HCT116 (cell line): ENCODE measurements at regions not wholly inside any gene's neighbourhood (a gene's known extent, or its start where the extent isn't known, plus 50 kb on each side); places are given as distances from the start of the nearest gene placed in this dataset.

ENCODE experiments used
- ATAC-seq: fragments of 200-7000 bp; cut with Tn5 transposase; 2 replicates; pipeline ENCODE4 v1.9.1; 2020; ENCODE audit warnings: mild to moderate bottlenecking, moderate library complexity
- BruUV-seq: library from RNA; stranded (reverse); fragments of 400-500 nt; replicated peaks from 2 replicates; lab custom pipeline; 2021; lab: Mats Ljungman, UMichigan
- CTCF ChIA-PET: fragments of 300-600 bp; sonication (Branson Sonifier 250); formaldehyde crosslinking; loops from one replicate; lab custom pipeline; 2021; ENCODE audit warnings: antibody characterized with exemption; lab: Charles Lee
- POLR2A ChIA-PET: fragments of 300-600, 350-600 bp; sonication (Branson Sonifier 250); formaldehyde crosslinking; loops from one replicate; lab custom pipeline; 2021; ENCODE audit warnings: antibody characterized with exemption; lab: Charles Lee
- RAD21 ChIA-PET, 2 experiments: fragments of 300-600 bp; sonication (Branson Sonifier 250); formaldehyde crosslinking; loops; one replicate each; lab custom pipeline; 2023; ENCODE audit warnings: low total read pairs in 2 of 2; ENCODE audit not compliant: uncharacterized antibody in 2 of 2, unreplicated experiment in 2 of 2, low non-redundant PET in 1 of 2; lab: Charles Lee
- DNase-seq: peaks from one replicate; pipeline ENCODE4 v3.0.0-alpha.2; 2010; ENCODE audit warnings: low read depth, low spot score
- H2AFZ ChIP-seq: fragments of 200-600 bp; shearing (Covaris generic), sonication (generic); 2 replicates; pipeline ENCODE4 v1.6.1; 2017; ENCODE audit warnings: low read depth, mixed run types, mixed read lengths, antibody characterized with exemption, low read length; ENCODE audit not compliant: poor library complexity, severe bottlenecking
- H3K27ac ChIP-seq: 2 replicates; pipeline ENCODE4 v1.5.1; 2012; ENCODE audit warnings: low read depth, low read length
- H3K27me3 ChIP-seq: fragments of 200-600 bp; sonication (generic); 2 replicates; pipeline ENCODE4 v1.6.1; 2016; ENCODE audit warnings: mixed run types, low read length, mixed read lengths; ENCODE audit not compliant: insufficient read depth
- H3K36me3 ChIP-seq, 2 experiments: fragments of 200-500 bp in 1 of 2; fragments of 200-600 bp in 1 of 2; sonication (Bioruptor generic) in 1 of 2; sonication (generic) in 1 of 2; 2 replicates each; pipeline versions ENCODE4 v1.5.1 to v1.6.1; 2014 to 2016; ENCODE audit warnings: low read length in 2 of 2, inconsistent platforms in 1 of 2, mixed read lengths in 1 of 2, mixed run types in 1 of 2; ENCODE audit not compliant: insufficient read depth in 2 of 2, control insufficient read depth in 1 of 2
- H3K4me1 ChIP-seq, 2 experiments: fragments of 200-600 bp in 1 of 2; sonication (generic) in 1 of 2; 2 replicates each; pipeline versions ENCODE4 v1.5.1 to v1.6.1; 2012 to 2017; ENCODE audit warnings: low read length in 2 of 2, inconsistent platforms in 1 of 2, mild to moderate bottlenecking in 1 of 2, mixed read lengths in 1 of 2, mixed run types in 1 of 2, moderate library complexity in 1 of 2; ENCODE audit not compliant: insufficient read depth in 2 of 2, control insufficient read depth in 1 of 2
- H3K4me2 ChIP-seq: fragments of 200-600 bp; sonication (generic); 2 replicates; pipeline ENCODE4 v1.6.1; 2017; ENCODE audit warnings: mixed run types, low read length, mixed read lengths
- H3K4me3 ChIP-seq, 2 experiments: fragments of 200-600 bp in 1 of 2; sonication (generic) in 1 of 2; replicated peaks in 1 of 2; 2 replicates each; pipeline ENCODE4 v1.5.1; 2011 to 2016; ENCODE audit warnings: low read length in 2 of 2, control low read depth in 1 of 2, low read depth in 1 of 2, mild to moderate bottlenecking in 1 of 2, mixed read lengths in 1 of 2, mixed run types in 1 of 2
- H3K79me2 ChIP-seq: fragments of 200-600 bp; sonication (generic); 2 replicates; pipeline ENCODE4 v1.6.1; 2017; ENCODE audit warnings: mild to moderate bottlenecking, mixed run types, low read length, moderate library complexity, mixed read lengths; ENCODE audit not compliant: insufficient read depth
- H3K9ac ChIP-seq: fragments of 200-600 bp; sonication (generic); 2 replicates; pipeline ENCODE4 v1.6.1; 2016; ENCODE audit warnings: low read length, mixed read lengths
- H3K9me2 ChIP-seq: fragments of 200-600 bp; sonication (generic), shearing (Covaris generic); 2 replicates; pipeline ENCODE4 v1.6.1; 2017; ENCODE audit warnings: mixed run types, mild to moderate bottlenecking, moderate library complexity; ENCODE audit not compliant: insufficient read depth
- H3K9me3 ChIP-seq, 2 experiments: fragments of 200-500 bp in 1 of 2; fragments of 200-600 bp in 1 of 2; sonication (Bioruptor generic) in 1 of 2; sonication (generic) in 1 of 2; 2 replicates each; pipeline ENCODE4 v1.6.1; 2014 to 2017; ENCODE audit warnings: low read length in 2 of 2, mixed read lengths in 2 of 2, inconsistent platforms in 1 of 2, low read depth in 1 of 2, mild to moderate bottlenecking in 1 of 2, mixed run types in 1 of 2, moderate library complexity in 1 of 2; ENCODE audit not compliant: control insufficient read depth in 1 of 2, insufficient read depth in 1 of 2
- H4K20me1 ChIP-seq: fragments of 200-600 bp; sonication (generic), shearing (Covaris generic); 2 replicates; pipeline ENCODE4 v1.6.1; 2017; ENCODE audit warnings: mixed run types, mild to moderate bottlenecking, moderate library complexity; ENCODE audit not compliant: insufficient read depth
- CBX3 ChIP-seq: IDR thresholded peaks from 2 replicates; pipeline ENCODE4 v1.6.1; 2012; ENCODE audit warnings: low read depth
- ELF1 ChIP-seq: IDR thresholded peaks from 2 replicates; pipeline ENCODE4 v1.6.1; 2012; ENCODE audit warnings: low read depth, borderline replicate concordance
- EZH2 ChIP-seq: fragments of 200-600 bp; sonication (generic); IDR thresholded peaks from 2 replicates; pipeline ENCODE4 v1.6.1; 2017; ENCODE audit warnings: antibody characterized with exemption, mixed run types
- EZH2phosphoT487 ChIP-seq: fragments of 200-600 bp; IDR thresholded peaks from 2 replicates; pipeline ENCODE4 v1.6.1; 2018; ENCODE audit warnings: antibody characterized with exemption, borderline replicate concordance
- FOSL1 ChIP-seq: IDR thresholded peaks from 2 replicates; pipeline ENCODE4 v1.6.1; 2012; ENCODE audit warnings: low read depth
- JUND ChIP-seq: IDR thresholded peaks from 2 replicates; pipeline ENCODE4 v1.6.1; 2012
- POLR2A ChIP-seq: IDR thresholded peaks from 2 replicates; pipeline ENCODE4 v1.7.0; 2011; ENCODE audit warnings: borderline replicate concordance; ENCODE audit not compliant: insufficient read depth, insufficient read length; ENCODE audit errors: extremely low read depth
- POLR2AphosphoS5 ChIP-seq: IDR thresholded peaks from 2 replicates; pipeline ENCODE4 v1.6.1; 2011; ENCODE audit warnings: mild to moderate bottlenecking, low read depth, low read length, moderate library complexity
- RAD21 ChIP-seq: IDR thresholded peaks from 2 replicates; pipeline ENCODE4 v1.6.1; 2012; ENCODE audit warnings: low read depth, mild to moderate bottlenecking
- SIN3A ChIP-seq: IDR thresholded peaks from 2 replicates; pipeline ENCODE4 v1.6.1; 2012; ENCODE audit warnings: low read depth
- SP1 ChIP-seq: IDR thresholded peaks from 2 replicates; pipeline ENCODE4 v1.6.1; 2012; ENCODE audit warnings: low read depth
- SRF ChIP-seq: IDR thresholded peaks from 2 replicates; pipeline ENCODE4 v1.6.1; 2012; ENCODE audit warnings: low read depth
- TCF7L2 ChIP-seq: IDR thresholded peaks from 2 replicates; pipeline ENCODE4 v1.7.0; 2011; ENCODE audit warnings: borderline replicate concordance, inconsistent platforms; ENCODE audit not compliant: insufficient read depth, insufficient read length; ENCODE audit errors: extremely low read depth
- ZFX ChIP-seq: fragments of 450-650 bp; IDR thresholded peaks from 2 replicates; pipeline ENCODE4 v1.6.1; 2017
- ZNF274 ChIP-seq: fragments of 200-500 bp; sonication (Bioruptor generic); IDR thresholded peaks from 2 replicates; pipeline ENCODE4 v1.6.1; 2014; ENCODE audit warnings: mild to moderate bottlenecking, low read depth, low read length, inconsistent platforms
- intact Hi-C: fragments of 100-400 bp; cut with micrococcal nuclease; formaldehyde crosslinking; loops from 2 replicates; pipeline ENCODE4 v1.10.0; 2022
- TF ChIP-seq, protein P1 (sequence below): IDR thresholded peaks from 2 replicates; pipeline ENCODE4 v1.6.1; 2012; ENCODE audit warnings: low read depth
- TF ChIP-seq, protein P2 (sequence below), 3 experiments: fragments of 200-600 bp in 1 of 3; sonication (generic) in 1 of 3; IDR thresholded peaks in 2 of 3; conservative IDR thresholded peaks in 1 of 3; 2 replicates each; pipeline ENCODE4 v1.5.1; 2012 to 2017; ENCODE audit warnings: low read depth in 2 of 3, low read length in 2 of 3, antibody characterized with exemption in 1 of 3, borderline replicate concordance in 1 of 3, control low read depth in 1 of 3, mild to moderate bottlenecking in 1 of 3, mixed read lengths in 1 of 3, mixed run types in 1 of 3, moderate library complexity in 1 of 3; ENCODE audit not compliant: insufficient read depth in 1 of 3
- TF ChIP-seq, protein P3 (sequence below): IDR thresholded peaks from 2 replicates; pipeline ENCODE4 v1.6.1; 2012
- TF ChIP-seq, protein P4 (sequence below): IDR thresholded peaks from 2 replicates; pipeline ENCODE4 v1.6.1; 2011; ENCODE audit warnings: mild to moderate bottlenecking, low read length, moderate library complexity; ENCODE audit not compliant: insufficient replicate concordance; ENCODE audit errors: extremely low read depth
- TF ChIP-seq, protein P5 (sequence below): IDR thresholded peaks from 2 replicates; pipeline ENCODE4 v1.6.1; 2012

DNA sequence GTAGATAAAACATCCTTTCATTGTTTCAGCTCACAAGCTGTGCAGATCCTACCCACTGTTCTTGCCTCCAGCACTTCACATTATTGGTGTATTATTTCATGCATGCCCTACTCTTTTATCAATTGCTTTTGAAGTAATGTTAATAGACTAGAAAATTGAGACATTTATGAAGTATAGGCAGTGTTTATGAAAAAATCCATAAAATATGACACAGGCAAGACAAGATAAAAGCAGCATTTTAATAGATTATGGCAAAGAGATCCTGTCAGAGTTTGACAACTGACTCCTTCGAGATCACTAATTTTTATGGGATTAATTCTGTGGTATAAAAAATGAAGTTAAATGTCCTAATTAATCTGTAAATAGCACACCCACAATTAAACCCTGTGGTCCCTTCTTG, 217.2 kb upstream of the NANOGP8 start:
- POLR2A ChIA-PET = no interaction called here

More for the DNA sequence above, 217.2 kb upstream of the NANOGP8 start:
- Histone ChIP-seq H3K4me1 (peaks cover 19 to 28% of the 10 kb centered on the region in 2 experiments), H3K9me2 (no peaks in the 10 kb centered on the region), H3K36me3 (no peaks in the 10 kb centered on the region), H3K4me3 (no peak overlapping the region), H4K20me1 (no peaks in the 10 kb centered on the region), H3K9ac (no peak overlapping the region), H3K4me2 (no peak overlapping the region), H2AFZ (no peak overlapping the region), H3K27me3 (no peaks in the 10 kb centered on the region), H3K79me2 (no peaks in the 10 kb centered on the region), H3K27ac (no peak overlapping the region), H3K9me3 (no peaks in the 10 kb centered on the region)
- DNase-seq (no peak), ATAC-seq (no peak)
- no TSS peak for BruUV-seq
- intact Hi-C loops = no loop called here
- RAD21 ChIA-PET = no interaction called here
- CTCF ChIA-PET = interaction anchor here (1.0 kb wide), 1 partner anchor 14 kb away, joined by 3 read pairs; no protein-coding TSS in a partner anchor
- TF ChIP-seq TCF7L2 (no peak), JUND (no peak), ZNF274 (no peak), EZH2phosphoT487 (no peak), RAD21 (no peak), FOSL1 (no peak), POLR2AphosphoS5 (no peak), POLR2A (no peak), SP1 (no peak), CBX3 (no peak), ZFX (no peak), SRF (no peak), ELF1 (no peak), EZH2 (no peak), SIN3A (no peak)
- TF ChIP-seq, protein P1, sequence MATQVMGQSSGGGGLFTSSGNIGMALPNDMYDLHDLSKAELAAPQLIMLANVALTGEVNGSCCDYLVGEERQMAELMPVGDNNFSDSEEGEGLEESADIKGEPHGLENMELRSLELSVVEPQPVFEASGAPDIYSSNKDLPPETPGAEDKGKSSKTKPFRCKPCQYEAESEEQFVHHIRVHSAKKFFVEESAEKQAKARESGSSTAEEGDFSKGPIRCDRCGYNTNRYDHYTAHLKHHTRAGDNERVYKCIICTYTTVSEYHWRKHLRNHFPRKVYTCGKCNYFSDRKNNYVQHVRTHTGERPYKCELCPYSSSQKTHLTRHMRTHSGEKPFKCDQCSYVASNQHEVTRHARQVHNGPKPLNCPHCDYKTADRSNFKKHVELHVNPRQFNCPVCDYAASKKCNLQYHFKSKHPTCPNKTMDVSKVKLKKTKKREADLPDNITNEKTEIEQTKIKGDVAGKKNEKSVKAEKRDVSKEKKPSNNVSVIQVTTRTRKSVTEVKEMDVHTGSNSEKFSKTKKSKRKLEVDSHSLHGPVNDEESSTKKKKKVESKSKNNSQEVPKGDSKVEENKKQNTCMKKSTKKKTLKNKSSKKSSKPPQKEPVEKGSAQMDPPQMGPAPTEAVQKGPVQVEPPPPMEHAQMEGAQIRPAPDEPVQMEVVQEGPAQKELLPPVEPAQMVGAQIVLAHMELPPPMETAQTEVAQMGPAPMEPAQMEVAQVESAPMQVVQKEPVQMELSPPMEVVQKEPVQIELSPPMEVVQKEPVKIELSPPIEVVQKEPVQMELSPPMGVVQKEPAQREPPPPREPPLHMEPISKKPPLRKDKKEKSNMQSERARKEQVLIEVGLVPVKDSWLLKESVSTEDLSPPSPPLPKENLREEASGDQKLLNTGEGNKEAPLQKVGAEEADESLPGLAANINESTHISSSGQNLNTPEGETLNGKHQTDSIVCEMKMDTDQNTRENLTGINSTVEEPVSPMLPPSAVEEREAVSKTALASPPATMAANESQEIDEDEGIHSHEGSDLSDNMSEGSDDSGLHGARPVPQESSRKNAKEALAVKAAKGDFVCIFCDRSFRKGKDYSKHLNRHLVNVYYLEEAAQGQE = no peak
- TF ChIP-seq, protein P2, sequence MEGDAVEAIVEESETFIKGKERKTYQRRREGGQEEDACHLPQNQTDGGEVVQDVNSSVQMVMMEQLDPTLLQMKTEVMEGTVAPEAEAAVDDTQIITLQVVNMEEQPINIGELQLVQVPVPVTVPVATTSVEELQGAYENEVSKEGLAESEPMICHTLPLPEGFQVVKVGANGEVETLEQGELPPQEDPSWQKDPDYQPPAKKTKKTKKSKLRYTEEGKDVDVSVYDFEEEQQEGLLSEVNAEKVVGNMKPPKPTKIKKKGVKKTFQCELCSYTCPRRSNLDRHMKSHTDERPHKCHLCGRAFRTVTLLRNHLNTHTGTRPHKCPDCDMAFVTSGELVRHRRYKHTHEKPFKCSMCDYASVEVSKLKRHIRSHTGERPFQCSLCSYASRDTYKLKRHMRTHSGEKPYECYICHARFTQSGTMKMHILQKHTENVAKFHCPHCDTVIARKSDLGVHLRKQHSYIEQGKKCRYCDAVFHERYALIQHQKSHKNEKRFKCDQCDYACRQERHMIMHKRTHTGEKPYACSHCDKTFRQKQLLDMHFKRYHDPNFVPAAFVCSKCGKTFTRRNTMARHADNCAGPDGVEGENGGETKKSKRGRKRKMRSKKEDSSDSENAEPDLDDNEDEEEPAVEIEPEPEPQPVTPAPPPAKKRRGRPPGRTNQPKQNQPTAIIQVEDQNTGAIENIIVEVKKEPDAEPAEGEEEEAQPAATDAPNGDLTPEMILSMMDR (IDR thresholded peaks at IDR 0.05 in 2 of 3, conservative IDR thresholded peaks at IDR 0.05 in 1 of 3; ENCODE audit: borderline replicate concordance in 1 of 3, insufficient read depth in 1 of 3, low read depth in 2 of 3, low read length in 2 of 3) = no peak
- TF ChIP-seq, protein P3, sequence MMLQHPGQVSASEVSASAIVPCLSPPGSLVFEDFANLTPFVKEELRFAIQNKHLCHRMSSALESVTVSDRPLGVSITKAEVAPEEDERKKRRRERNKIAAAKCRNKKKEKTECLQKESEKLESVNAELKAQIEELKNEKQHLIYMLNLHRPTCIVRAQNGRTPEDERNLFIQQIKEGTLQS = no peak
- TF ChIP-seq, protein P4, sequence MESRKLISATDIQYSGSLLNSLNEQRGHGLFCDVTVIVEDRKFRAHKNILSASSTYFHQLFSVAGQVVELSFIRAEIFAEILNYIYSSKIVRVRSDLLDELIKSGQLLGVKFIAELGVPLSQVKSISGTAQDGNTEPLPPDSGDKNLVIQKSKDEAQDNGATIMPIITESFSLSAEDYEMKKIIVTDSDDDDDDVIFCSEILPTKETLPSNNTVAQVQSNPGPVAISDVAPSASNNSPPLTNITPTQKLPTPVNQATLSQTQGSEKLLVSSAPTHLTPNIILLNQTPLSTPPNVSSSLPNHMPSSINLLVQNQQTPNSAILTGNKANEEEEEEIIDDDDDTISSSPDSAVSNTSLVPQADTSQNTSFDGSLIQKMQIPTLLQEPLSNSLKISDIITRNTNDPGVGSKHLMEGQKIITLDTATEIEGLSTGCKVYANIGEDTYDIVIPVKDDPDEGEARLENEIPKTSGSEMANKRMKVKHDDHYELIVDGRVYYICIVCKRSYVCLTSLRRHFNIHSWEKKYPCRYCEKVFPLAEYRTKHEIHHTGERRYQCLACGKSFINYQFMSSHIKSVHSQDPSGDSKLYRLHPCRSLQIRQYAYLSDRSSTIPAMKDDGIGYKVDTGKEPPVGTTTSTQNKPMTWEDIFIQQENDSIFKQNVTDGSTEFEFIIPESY = no peak
- TF ChIP-seq, protein P5, sequence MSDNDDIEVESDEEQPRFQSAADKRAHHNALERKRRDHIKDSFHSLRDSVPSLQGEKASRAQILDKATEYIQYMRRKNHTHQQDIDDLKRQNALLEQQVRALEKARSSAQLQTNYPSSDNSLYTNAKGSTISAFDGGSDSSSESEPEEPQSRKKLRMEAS = no peak
